ENCODE measurements at regions not wholly inside any gene's neighbourhood (a gene's known extent, or its start where the extent isn't known, plus 50 kb on each side); places are given as distances from the start of the nearest gene placed in this dataset.

- no peaks in the 10 kb centered on the region for H3K4me1 ChIP-seq (ENCODE audit: control insufficient read depth in 1 of 2, insufficient read depth in 2 of 2, low read length in 2 of 2)
- Mint-ChIP-seq H3K9me3 (peaks cover 0 to 2% (median 0%) of the 10 kb centered on the region in 7 donors), H3K36me3 (no peaks in the 10 kb centered on the region), H3K4me1 (no peaks in the 10 kb centered on the region), H3K27me3 (ENCODE audit: low read depth in 3 of 3) (peaks cover 0 to 2% (median 1%) of the 10 kb centered on the region in 3 donors), H3K4me3 (no peak overlapping the region), H3K27ac (no peak overlapping the region)
- no peaks in the 10 kb centered on the region for H3K36me3 ChIP-seq (replicated peaks in 1 of 2; ENCODE audit: control insufficient read depth in 1 of 2, insufficient read depth in 2 of 2, low read length in 2 of 2)
- no peak overlapping the region for H3K27ac ChIP-seq (ENCODE audit: low read depth in 1 of 2, low read length in 2 of 2)
- H3K9ac ChIP-seq (ENCODE audit: insufficient read depth, low read length, poor library complexity, severe bottlenecking): no peak overlapping the region
- H3K27me3 ChIP-seq (ENCODE audit: control insufficient read depth in 2 of 2, insufficient read depth in 2 of 2, low read length in 2 of 2): no peaks in the 10 kb centered on the region
- TF ChIP-seq, protein P1, sequence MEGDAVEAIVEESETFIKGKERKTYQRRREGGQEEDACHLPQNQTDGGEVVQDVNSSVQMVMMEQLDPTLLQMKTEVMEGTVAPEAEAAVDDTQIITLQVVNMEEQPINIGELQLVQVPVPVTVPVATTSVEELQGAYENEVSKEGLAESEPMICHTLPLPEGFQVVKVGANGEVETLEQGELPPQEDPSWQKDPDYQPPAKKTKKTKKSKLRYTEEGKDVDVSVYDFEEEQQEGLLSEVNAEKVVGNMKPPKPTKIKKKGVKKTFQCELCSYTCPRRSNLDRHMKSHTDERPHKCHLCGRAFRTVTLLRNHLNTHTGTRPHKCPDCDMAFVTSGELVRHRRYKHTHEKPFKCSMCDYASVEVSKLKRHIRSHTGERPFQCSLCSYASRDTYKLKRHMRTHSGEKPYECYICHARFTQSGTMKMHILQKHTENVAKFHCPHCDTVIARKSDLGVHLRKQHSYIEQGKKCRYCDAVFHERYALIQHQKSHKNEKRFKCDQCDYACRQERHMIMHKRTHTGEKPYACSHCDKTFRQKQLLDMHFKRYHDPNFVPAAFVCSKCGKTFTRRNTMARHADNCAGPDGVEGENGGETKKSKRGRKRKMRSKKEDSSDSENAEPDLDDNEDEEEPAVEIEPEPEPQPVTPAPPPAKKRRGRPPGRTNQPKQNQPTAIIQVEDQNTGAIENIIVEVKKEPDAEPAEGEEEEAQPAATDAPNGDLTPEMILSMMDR (IDR thresholded peaks at IDR 0.05): no peak
- no peak overlapping the region for H3K4me3 ChIP-seq (replicated peaks in 1 of 3; ENCODE audit: low read depth in 2 of 3, low read length in 3 of 3)
- intact Hi-C loops (cut with micrococcal nuclease): no loop called here
- no peak for DNase-seq
- H4K20me1 ChIP-seq (ENCODE audit: insufficient read depth, low read length): no peaks in the 10 kb centered on the region
- WGBS (ENCODE audit: insufficient coverage): no CpG with 5 or more reads among the region's 1 CpG
- H3K4me2 ChIP-seq (replicated peaks; ENCODE audit: extremely low read depth, low read length, poor library complexity, severe bottlenecking): no peak overlapping the region
- H2AFZ ChIP-seq (ENCODE audit: insufficient read depth, low read depth, low read length, poor library complexity, severe bottlenecking): no peak overlapping the region
- H3K9me3 ChIP-seq (replicated peaks in 1 of 2; ENCODE audit: control insufficient read depth in 1 of 2, insufficient read depth in 1 of 2, low read length in 2 of 2): no peaks in the 10 kb centered on the region
- no peaks in the 10 kb centered on the region for H3K79me2 ChIP-seq (ENCODE audit: insufficient read depth, low read length)
Measured at GRCh38 chr12:118884226-118884625, 97.1 kb upstream of the SRRM4 start.

GRCh38 chr12:118900993-118901392 lies 80.3 kb upstream of the SRRM4 start:
- Mint-ChIP-seq H3K36me3 (no peaks in the 10 kb centered on the region), H3K27ac (no peak overlapping the region), H3K4me3 (no peak overlapping the region), H3K27me3 (ENCODE audit: low read depth in 3 of 3) (peaks cover 0 to 3% (median 0%) of the 10 kb centered on the region in 3 donors), H3K4me1 (no peaks in the 10 kb centered on the region), H3K9me3 (peaks cover 0 to 13% (median 0%) of the 10 kb centered on the region in 7 donors)
- Histone ChIP-seq H3K27ac (ENCODE audit: low read depth in 1 of 2, low read length in 2 of 2) (no peak overlapping the region), H3K4me1 (ENCODE audit: control insufficient read depth in 1 of 2, insufficient read depth in 2 of 2, low read length in 2 of 2) (no peaks in the 10 kb centered on the region), H3K9ac (ENCODE audit: insufficient read depth, low read length, poor library complexity, severe bottlenecking) (no peak overlapping the region), H2AFZ (ENCODE audit: insufficient read depth, low read depth, low read length, poor library complexity, severe bottlenecking) (no peak overlapping the region), H3K36me3 (replicated peaks in 1 of 2; ENCODE audit: control insufficient read depth in 1 of 2, insufficient read depth in 2 of 2, low read length in 2 of 2) (no peaks in the 10 kb centered on the region), H4K20me1 (ENCODE audit: insufficient read depth, low read length) (no peaks in the 10 kb centered on the region), H3K79me2 (ENCODE audit: insufficient read depth, low read length) (no peaks in the 10 kb centered on the region), H3K27me3 (ENCODE audit: control insufficient read depth in 2 of 2, insufficient read depth in 2 of 2, low read length in 2 of 2) (no peaks in the 10 kb centered on the region), H3K4me3 (replicated peaks in 1 of 3; ENCODE audit: low read depth in 2 of 3, low read length in 3 of 3) (no peak overlapping the region), H3K9me3 (replicated peaks in 1 of 2; ENCODE audit: control insufficient read depth in 1 of 2, insufficient read depth in 1 of 2, low read length in 2 of 2) (no peaks in the 10 kb centered on the region), H3K4me2 (replicated peaks; ENCODE audit: extremely low read depth, low read length, poor library complexity, severe bottlenecking) (no peak overlapping the region)
- no peak for DNase-seq
- intact Hi-C loops (cut with micrococcal nuclease): no loop called here
- TF ChIP-seq, protein P1 (IDR thresholded peaks at IDR 0.05): no peak
- WGBS (ENCODE audit: insufficient coverage): 100% methylated on average over 1 of the region's 1 CpG
